ENCODE measurements at regions not wholly inside any gene's neighbourhood (a gene's known extent, or its start where the extent isn't known, plus 50 kb on each side); places are given as distances from the start of the nearest gene placed in this dataset.

DNA sequence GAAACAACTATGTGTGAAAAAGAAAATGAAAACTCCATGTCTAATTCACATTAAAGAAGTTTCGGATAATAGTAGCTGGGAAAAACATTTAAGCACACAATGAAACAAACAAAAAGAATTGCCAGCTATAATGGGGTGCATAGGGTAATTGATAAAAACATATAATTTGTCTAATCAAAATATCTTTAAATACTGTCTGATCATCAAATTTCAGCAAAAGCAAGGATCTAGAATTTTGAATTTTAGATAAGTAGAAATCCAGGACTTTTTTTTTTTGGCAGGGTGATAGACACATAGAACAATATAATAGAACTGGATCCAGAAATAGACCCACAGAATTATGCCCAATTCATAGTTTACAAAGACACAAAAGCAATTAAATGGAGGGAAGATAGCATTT, 585.0 kb downstream of the TAF11L14 start:
- Histone ChIP-seq H3K79me2 (ENCODE audit: insufficient read depth, low read depth) (no peaks in the 10 kb centered on the region), H3K4me3 (IDR thresholded peaks at IDR 0.05; ENCODE audit: insufficient read depth, low read depth, low read length) (no peak overlapping the region), H3K9ac (no peak overlapping the region), H3K27me3 (ENCODE audit: insufficient read depth, low read depth) (no peaks in the 10 kb centered on the region), H3K36me3 (ENCODE audit: insufficient read depth) (no peaks in the 10 kb centered on the region), H3K27ac (no peak overlapping the region), H3K4me2 (no peak overlapping the region), H2AFZ (ENCODE audit: low read depth) (no peak overlapping the region), H3K4me1 (ENCODE audit: low read depth, poor library complexity, severe bottlenecking) (no peaks in the 10 kb centered on the region), H4K20me1 (ENCODE audit: insufficient read depth) (no peaks in the 10 kb centered on the region)
- TF ChIP-seq, protein P1, sequence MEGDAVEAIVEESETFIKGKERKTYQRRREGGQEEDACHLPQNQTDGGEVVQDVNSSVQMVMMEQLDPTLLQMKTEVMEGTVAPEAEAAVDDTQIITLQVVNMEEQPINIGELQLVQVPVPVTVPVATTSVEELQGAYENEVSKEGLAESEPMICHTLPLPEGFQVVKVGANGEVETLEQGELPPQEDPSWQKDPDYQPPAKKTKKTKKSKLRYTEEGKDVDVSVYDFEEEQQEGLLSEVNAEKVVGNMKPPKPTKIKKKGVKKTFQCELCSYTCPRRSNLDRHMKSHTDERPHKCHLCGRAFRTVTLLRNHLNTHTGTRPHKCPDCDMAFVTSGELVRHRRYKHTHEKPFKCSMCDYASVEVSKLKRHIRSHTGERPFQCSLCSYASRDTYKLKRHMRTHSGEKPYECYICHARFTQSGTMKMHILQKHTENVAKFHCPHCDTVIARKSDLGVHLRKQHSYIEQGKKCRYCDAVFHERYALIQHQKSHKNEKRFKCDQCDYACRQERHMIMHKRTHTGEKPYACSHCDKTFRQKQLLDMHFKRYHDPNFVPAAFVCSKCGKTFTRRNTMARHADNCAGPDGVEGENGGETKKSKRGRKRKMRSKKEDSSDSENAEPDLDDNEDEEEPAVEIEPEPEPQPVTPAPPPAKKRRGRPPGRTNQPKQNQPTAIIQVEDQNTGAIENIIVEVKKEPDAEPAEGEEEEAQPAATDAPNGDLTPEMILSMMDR (conservative IDR thresholded peaks at IDR 0.05; ENCODE audit: low read depth, low read length), result no peak

DNA sequence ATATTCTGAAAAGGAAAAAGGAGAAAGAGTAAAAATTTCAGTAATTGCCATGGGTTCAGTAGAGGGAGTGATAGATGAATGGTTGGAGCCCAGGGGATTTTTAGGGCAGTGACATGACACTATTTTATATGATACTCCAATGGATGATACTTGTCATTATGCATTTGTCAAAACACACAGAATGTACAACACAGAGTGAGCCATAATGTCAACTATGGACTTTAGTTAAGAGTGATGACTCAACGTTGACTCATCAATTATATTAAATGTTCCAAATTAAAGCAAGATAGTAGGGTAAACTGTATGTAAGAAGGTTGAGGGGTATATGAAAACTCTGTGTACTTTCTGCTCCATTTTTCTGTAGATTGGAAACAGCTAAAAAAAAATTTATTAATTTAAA, 586.4 kb downstream of the TAF11L14 start:
- no peaks in the 10 kb centered on the region for H3K36me3 ChIP-seq (ENCODE audit: insufficient read depth)
- H3K4me1 ChIP-seq (ENCODE audit: low read depth, poor library complexity, severe bottlenecking), result no peaks in the 10 kb centered on the region
- no peaks in the 10 kb centered on the region for H3K79me2 ChIP-seq (ENCODE audit: insufficient read depth, low read depth)
- H3K4me2 ChIP-seq, result no peak overlapping the region
- no peak overlapping the region for H2AFZ ChIP-seq (ENCODE audit: low read depth)
- H3K4me3 ChIP-seq (IDR thresholded peaks at IDR 0.05; ENCODE audit: insufficient read depth, low read depth, low read length), result no peak overlapping the region
- H3K27me3 ChIP-seq (ENCODE audit: insufficient read depth, low read depth), result no peaks in the 10 kb centered on the region
- H3K9ac ChIP-seq, result no peak overlapping the region
- H4K20me1 ChIP-seq (ENCODE audit: insufficient read depth), result no peaks in the 10 kb centered on the region
- TF ChIP-seq, protein P1 (conservative IDR thresholded peaks at IDR 0.05; ENCODE audit: low read depth, low read length), result no peak
- no peak overlapping the region for H3K27ac ChIP-seq

GRCh38 chr5:18236386-18236785, 602.1 kb downstream of the TAF11L14 start:
- Histone ChIP-seq H3K27ac (no peak overlapping the region), H2AFZ (ENCODE audit: low read depth) (no peak overlapping the region), H3K4me3 (IDR thresholded peaks at IDR 0.05; ENCODE audit: insufficient read depth, low read depth, low read length) (no peak overlapping the region), H4K20me1 (ENCODE audit: insufficient read depth) (no peaks in the 10 kb centered on the region), H3K9ac (no peak overlapping the region), H3K36me3 (ENCODE audit: insufficient read depth) (no peaks in the 10 kb centered on the region), H3K27me3 (ENCODE audit: insufficient read depth, low read depth) (no peaks in the 10 kb centered on the region), H3K4me2 (no peak overlapping the region), H3K79me2 (ENCODE audit: insufficient read depth, low read depth) (no peaks in the 10 kb centered on the region), H3K4me1 (ENCODE audit: low read depth, poor library complexity, severe bottlenecking) (no peaks in the 10 kb centered on the region)
- TF ChIP-seq, protein P1 (conservative IDR thresholded peaks at IDR 0.05; ENCODE audit: low read depth, low read length), result no peak

DNA sequence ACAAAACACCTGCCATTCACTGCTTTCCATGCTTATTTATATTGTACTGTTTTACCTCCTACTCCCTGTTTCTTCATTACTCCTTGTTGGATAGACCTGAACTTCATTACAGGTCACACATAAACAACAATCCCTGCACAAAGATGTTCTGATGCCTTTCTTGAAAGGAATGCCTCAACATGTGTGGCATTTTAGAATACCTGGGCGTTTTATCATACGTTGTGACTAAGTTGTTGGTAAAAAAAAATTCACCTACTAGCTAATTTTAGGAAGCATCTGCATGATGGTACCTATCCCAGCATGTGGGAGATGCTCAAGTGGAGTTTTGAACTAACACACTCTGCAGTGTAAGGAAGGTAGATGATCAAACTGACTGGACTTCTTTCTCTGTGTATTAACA, 604.1 kb downstream of the TAF11L14 start:
- Histone ChIP-seq H2AFZ (ENCODE audit: low read depth) (no peak overlapping the region), H4K20me1 (ENCODE audit: insufficient read depth) (no peaks in the 10 kb centered on the region), H3K27ac (no peak overlapping the region), H3K27me3 (ENCODE audit: insufficient read depth, low read depth) (no peaks in the 10 kb centered on the region), H3K36me3 (ENCODE audit: insufficient read depth) (no peaks in the 10 kb centered on the region), H3K4me1 (ENCODE audit: low read depth, poor library complexity, severe bottlenecking) (no peaks in the 10 kb centered on the region), H3K4me3 (IDR thresholded peaks at IDR 0.05; ENCODE audit: insufficient read depth, low read depth, low read length) (no peak overlapping the region), H3K4me2 (no peak overlapping the region), H3K9ac (no peak overlapping the region), H3K79me2 (ENCODE audit: insufficient read depth, low read depth) (no peaks in the 10 kb centered on the region)
- TF ChIP-seq, protein P1 (conservative IDR thresholded peaks at IDR 0.05; ENCODE audit: low read depth, low read length), result no peak
